ENCODE measurements at regions not wholly inside any gene's neighbourhood (a gene's known extent, or its start where the extent isn't known, plus 50 kb on each side); places are given as distances from the start of the nearest gene placed in this dataset.

DNA sequence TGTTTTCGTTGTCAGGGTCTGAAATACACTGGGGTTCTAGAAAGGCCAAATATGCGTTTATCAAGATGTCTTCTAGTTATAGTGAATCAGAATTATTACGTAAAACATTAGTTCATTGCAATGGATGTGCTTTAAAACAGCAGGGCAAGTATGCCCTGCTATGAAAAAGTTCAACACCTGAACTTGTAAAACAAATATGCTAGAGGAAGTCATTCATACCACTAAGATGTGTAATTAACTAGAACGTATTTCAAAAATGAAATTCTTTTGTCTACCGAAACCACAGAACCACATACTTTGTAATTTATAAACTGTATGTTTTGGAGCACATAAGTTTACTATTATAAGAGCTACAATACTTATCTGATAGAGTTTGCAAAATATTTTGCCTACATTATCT is 266.2 kb downstream of the KCTD12 start:
- TF ChIP-seq, protein P1, sequence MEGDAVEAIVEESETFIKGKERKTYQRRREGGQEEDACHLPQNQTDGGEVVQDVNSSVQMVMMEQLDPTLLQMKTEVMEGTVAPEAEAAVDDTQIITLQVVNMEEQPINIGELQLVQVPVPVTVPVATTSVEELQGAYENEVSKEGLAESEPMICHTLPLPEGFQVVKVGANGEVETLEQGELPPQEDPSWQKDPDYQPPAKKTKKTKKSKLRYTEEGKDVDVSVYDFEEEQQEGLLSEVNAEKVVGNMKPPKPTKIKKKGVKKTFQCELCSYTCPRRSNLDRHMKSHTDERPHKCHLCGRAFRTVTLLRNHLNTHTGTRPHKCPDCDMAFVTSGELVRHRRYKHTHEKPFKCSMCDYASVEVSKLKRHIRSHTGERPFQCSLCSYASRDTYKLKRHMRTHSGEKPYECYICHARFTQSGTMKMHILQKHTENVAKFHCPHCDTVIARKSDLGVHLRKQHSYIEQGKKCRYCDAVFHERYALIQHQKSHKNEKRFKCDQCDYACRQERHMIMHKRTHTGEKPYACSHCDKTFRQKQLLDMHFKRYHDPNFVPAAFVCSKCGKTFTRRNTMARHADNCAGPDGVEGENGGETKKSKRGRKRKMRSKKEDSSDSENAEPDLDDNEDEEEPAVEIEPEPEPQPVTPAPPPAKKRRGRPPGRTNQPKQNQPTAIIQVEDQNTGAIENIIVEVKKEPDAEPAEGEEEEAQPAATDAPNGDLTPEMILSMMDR (IDR thresholded peaks at IDR 0.05), result no peak
- no peak for TF ChIP-seq POLR2A (IDR thresholded peaks at IDR 0.05)

Data from Peyer's patch (tissue), 4 donors.